CD14-positive monocyte (primary cell): ENCODE measurements at regions not wholly inside any gene's neighbourhood (a gene's known extent, or its start where the extent isn't known, plus 50 kb on each side); places are given as distances from the start of the nearest gene placed in this dataset.

Source experiments
- DNase-seq, 3 donors: peaks; one replicate each; pipeline ENCODE4 v3.0.0-alpha.2; 2011 to 2022
- H2AFZ ChIP-seq: 2 replicates; pipeline ENCODE4 v1.6.0; 2012; ENCODE audit warnings: mild to moderate bottlenecking, low read depth, low read length, inconsistent platforms; ENCODE audit not compliant: insufficient read depth, poor library complexity, severe bottlenecking
- H3K27ac ChIP-seq, 2 donors: 1 replicate in 1 of 2; 2 replicates in 1 of 2; pipeline ENCODE4 v1.5.1; 2012 to 2013; ENCODE audit warnings: low read length in 2 of 2, control low read depth in 1 of 2, inconsistent platforms in 1 of 2, low read depth in 1 of 2, mild to moderate bottlenecking in 1 of 2
- H3K27me3 ChIP-seq, 2 donors: one replicate each; pipeline versions ENCODE4 v1.6.0 to v1.6.1; 2011 to 2013; ENCODE audit warnings: low read length in 2 of 2; ENCODE audit not compliant: control insufficient read depth in 2 of 2, insufficient read depth in 2 of 2
- H3K36me3 ChIP-seq, 2 donors: replicated peaks in 1 of 2; 1 replicate in 1 of 2; 2 replicates in 1 of 2; pipeline versions ENCODE4 v1.5.1 to v1.6.1; 2012 to 2013; ENCODE audit warnings: low read length in 2 of 2, control low read depth in 1 of 2, inconsistent platforms in 1 of 2, mild to moderate bottlenecking in 1 of 2; ENCODE audit not compliant: insufficient read depth in 2 of 2, control insufficient read depth in 1 of 2
- H3K4me1 ChIP-seq, 2 donors: 1 replicate in 1 of 2; 2 replicates in 1 of 2; pipeline versions ENCODE4 v1.5.1 to v1.6.1; 2012 to 2013; ENCODE audit warnings: low read length in 2 of 2, control low read depth in 1 of 2, inconsistent platforms in 1 of 2, mild to moderate bottlenecking in 1 of 2, moderate library complexity in 1 of 2; ENCODE audit not compliant: insufficient read depth in 2 of 2, control insufficient read depth in 1 of 2
- H3K4me2 ChIP-seq: replicated peaks from 2 replicates; pipeline ENCODE3; 2012; ENCODE audit warnings: low read length, moderate library complexity, mild to moderate bottlenecking; ENCODE audit not compliant: poor library complexity, severe bottlenecking; ENCODE audit errors: extremely low read depth
- H3K4me3 ChIP-seq, 3 experiments: fragments of 200-600 bp in 1 of 3; sonication (generic) in 1 of 3; replicated peaks in 1 of 3; 1 replicate in 2 of 3; 2 replicates in 1 of 3; pipeline ENCODE4 v1.5.1; 2011 to 2013; ENCODE audit warnings: low read length in 3 of 3, mild to moderate bottlenecking in 3 of 3, control low read depth in 2 of 3, low read depth in 2 of 3, inconsistent platforms in 1 of 3, moderate library complexity in 1 of 3
- H3K79me2 ChIP-seq: 2 replicates; pipeline ENCODE4 v1.6.0; 2012; ENCODE audit warnings: mild to moderate bottlenecking, control low read depth, inconsistent platforms, low read length, moderate library complexity; ENCODE audit not compliant: insufficient read depth
- H3K9ac ChIP-seq: 2 replicates; pipeline ENCODE4 v1.6.0; 2017; ENCODE audit warnings: low read length, mild to moderate bottlenecking; ENCODE audit not compliant: insufficient read depth, poor library complexity, severe bottlenecking
- H3K9me3 ChIP-seq, 2 donors: replicated peaks in 1 of 2; 1 replicate in 1 of 2; 2 replicates in 1 of 2; pipeline versions ENCODE4 v1.5.1 to v1.6.1; 2012 to 2013; ENCODE audit warnings: low read length in 2 of 2, control low read depth in 1 of 2; ENCODE audit not compliant: control insufficient read depth in 1 of 2, insufficient read depth in 1 of 2
- H4K20me1 ChIP-seq: 2 replicates; pipeline ENCODE4 v1.6.0; 2012; ENCODE audit warnings: mild to moderate bottlenecking, low read length, control low read depth, moderate library complexity; ENCODE audit not compliant: insufficient read depth
- H3K27ac Mint-ChIP-seq, 7 donors: one replicate each; pipeline ENCODE4 v1.8.0; 2020; ENCODE audit warnings: mild to moderate bottlenecking in 7 of 7, mixed read lengths in 7 of 7, moderate library complexity in 6 of 7, inconsistent platforms in 2 of 7
- H3K27me3 Mint-ChIP-seq, 3 donors: one replicate each; pipeline ENCODE4 v1.8.0; 2021 to 2022; ENCODE audit warnings: low read depth in 3 of 3, mild to moderate bottlenecking in 3 of 3, mixed read lengths in 3 of 3, moderate library complexity in 3 of 3, inconsistent platforms in 1 of 3
- H3K36me3 Mint-ChIP-seq, 2 donors: one replicate each; pipeline ENCODE4 v1.8.0; 2020; ENCODE audit warnings: mixed read lengths in 2 of 2, inconsistent platforms in 1 of 2, mild to moderate bottlenecking in 1 of 2
- H3K4me1 Mint-ChIP-seq: one replicate; pipeline ENCODE4 v1.8.0; 2020; ENCODE audit warnings: mild to moderate bottlenecking, mixed read lengths
- H3K4me3 Mint-ChIP-seq, 2 donors: one replicate each; pipeline ENCODE4 v1.8.0; 2020; ENCODE audit warnings: mild to moderate bottlenecking in 2 of 2, mixed read lengths in 2 of 2, moderate library complexity in 1 of 2
- H3K9me3 Mint-ChIP-seq, 7 donors: one replicate each; pipeline ENCODE4 v1.8.0; 2020 to 2022; ENCODE audit warnings: mixed read lengths in 7 of 7, mild to moderate bottlenecking in 6 of 7, moderate library complexity in 6 of 7, inconsistent platforms in 2 of 7
- WGBS: methylation state at CpG from one replicate; pipeline ENCODE4 v1.1.5; 2013; ENCODE audit warnings: missing lambda C conversion rate; ENCODE audit not compliant: insufficient coverage; 5-methylcytosine and 5-hydroxymethylcytosine counted together
- intact Hi-C, 2 donors: fragments of 100-400 bp; cut with micrococcal nuclease; formaldehyde crosslinking; loops; one replicate each; pipeline versions ENCODE4 v1.15.0 to v1.15.1; 2023
- TF ChIP-seq, protein P1 (sequence below): fragments of 200-600 bp; IDR thresholded peaks from one replicate; pipeline ENCODE4 v1.8.0; 2022; ENCODE audit warnings: antibody characterized with exemption, mild to moderate bottlenecking

DNA sequence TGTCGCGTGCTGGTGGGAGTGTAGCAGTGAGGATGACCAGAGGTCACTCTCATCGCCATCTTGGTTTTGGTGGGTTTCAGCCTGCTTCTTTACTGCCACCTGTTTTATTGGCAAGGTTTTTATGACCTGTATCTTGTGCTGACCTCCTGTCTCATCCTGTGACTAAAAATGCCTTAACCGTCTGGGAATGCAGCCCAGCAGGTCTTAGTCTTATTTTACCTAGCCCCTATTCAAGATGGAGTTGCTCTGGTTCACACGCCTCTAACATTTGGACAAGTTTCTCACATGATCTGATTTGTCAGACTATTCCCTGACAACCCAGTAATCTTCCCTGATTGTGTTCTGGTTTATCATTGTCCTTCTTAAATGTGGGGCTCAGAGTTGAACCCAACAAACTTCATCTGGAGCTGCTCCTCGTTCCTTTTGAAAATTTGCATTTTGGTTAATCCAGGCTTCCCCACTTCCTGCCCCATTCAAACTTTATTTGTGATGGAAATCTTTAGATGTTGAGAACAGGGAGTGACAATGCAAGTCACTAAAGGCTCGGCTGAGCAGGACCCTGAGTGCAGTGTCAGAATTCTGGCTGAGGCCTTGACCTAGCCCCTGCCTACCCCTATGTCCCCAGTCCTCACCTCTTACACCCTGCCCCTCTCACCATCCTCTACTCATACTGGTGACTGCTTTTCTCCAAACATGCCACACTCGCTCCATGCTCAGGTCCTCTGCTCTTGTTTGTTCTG lies 226.8 kb downstream of the STIM2 start:
- 87% methylated on average over 5 of the region's 8 CpGs for WGBS
- Histone ChIP-seq H3K79me2 (no peaks in the 10 kb centered on the region), H3K27ac (no peak overlapping the region), H3K36me3 (no peaks in the 10 kb centered on the region), H3K9ac (no peak overlapping the region), H3K4me3 (no peak overlapping the region), H2AFZ (no peak overlapping the region), H3K27me3 (peaks cover 29 to 54% of the 10 kb centered on the region in 2 donors), H4K20me1 (no peaks in the 10 kb centered on the region), H3K4me2 (no peak overlapping the region), H3K9me3 (no peaks in the 10 kb centered on the region), H3K4me1 (peaks cover 40 to 42% of the 10 kb centered on the region in 2 donors)
- intact Hi-C loops: no loop called here
- peaks cover 0 to 7% (median 2%) of the 10 kb centered on the region in 7 donors for H3K9me3 Mint-ChIP-seq
- DNase-seq: no peak
- H3K4me1 Mint-ChIP-seq: peaks cover 42% of the 10 kb centered on the region
- H3K27me3 Mint-ChIP-seq: peaks cover 60 to 77% (median 60%) of the 10 kb centered on the region in 3 donors
- TF ChIP-seq, protein P1, sequence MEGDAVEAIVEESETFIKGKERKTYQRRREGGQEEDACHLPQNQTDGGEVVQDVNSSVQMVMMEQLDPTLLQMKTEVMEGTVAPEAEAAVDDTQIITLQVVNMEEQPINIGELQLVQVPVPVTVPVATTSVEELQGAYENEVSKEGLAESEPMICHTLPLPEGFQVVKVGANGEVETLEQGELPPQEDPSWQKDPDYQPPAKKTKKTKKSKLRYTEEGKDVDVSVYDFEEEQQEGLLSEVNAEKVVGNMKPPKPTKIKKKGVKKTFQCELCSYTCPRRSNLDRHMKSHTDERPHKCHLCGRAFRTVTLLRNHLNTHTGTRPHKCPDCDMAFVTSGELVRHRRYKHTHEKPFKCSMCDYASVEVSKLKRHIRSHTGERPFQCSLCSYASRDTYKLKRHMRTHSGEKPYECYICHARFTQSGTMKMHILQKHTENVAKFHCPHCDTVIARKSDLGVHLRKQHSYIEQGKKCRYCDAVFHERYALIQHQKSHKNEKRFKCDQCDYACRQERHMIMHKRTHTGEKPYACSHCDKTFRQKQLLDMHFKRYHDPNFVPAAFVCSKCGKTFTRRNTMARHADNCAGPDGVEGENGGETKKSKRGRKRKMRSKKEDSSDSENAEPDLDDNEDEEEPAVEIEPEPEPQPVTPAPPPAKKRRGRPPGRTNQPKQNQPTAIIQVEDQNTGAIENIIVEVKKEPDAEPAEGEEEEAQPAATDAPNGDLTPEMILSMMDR: no peak
- H3K4me3 Mint-ChIP-seq: peak overlapping the region in 1 of 2 donors; percentile 50
- peak overlapping the region in 2 of 7 donors; percentile 6 to 78 for H3K27ac Mint-ChIP-seq
- H3K36me3 Mint-ChIP-seq: peaks cover 0 to 4% of the 10 kb centered on the region in 2 donors

DNA sequence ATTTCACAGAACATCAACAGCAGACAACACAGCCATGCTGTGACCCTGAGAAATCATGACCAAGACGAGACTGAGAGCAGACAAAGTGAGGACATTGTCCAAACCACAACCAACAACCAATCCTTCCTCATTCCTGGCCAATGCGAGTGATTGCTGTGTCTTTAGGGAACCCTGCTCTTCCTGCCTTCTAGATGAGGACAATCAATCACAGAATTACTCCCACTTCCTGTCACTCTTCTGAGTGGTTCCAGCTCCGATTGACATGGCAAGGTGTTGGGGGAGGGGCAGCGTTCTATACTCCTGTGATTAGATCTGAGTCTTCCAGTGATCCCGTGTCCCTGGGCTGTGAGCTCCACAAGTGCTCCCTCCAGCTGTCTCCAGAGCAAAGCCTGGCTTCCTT lies 227.8 kb downstream of the STIM2 start:
- Histone ChIP-seq H3K9ac (no peak overlapping the region), H2AFZ (no peak overlapping the region), H3K27ac (no peak overlapping the region), H4K20me1 (no peaks in the 10 kb centered on the region), H3K9me3 (no peaks in the 10 kb centered on the region), H3K4me1 (peaks cover 30 to 32% of the 10 kb centered on the region in 2 donors), H3K4me3 (no peak overlapping the region), H3K4me2 (peak overlapping the region; percentile 33), H3K27me3 (peaks cover 29 to 58% of the 10 kb centered on the region in 2 donors), H3K79me2 (no peaks in the 10 kb centered on the region), H3K36me3 (no peaks in the 10 kb centered on the region)
- TF ChIP-seq, protein P1: no peak
- 0% methylated on average over 3 of the region's 5 CpGs for WGBS
- Mint-ChIP-seq H3K27ac (peak overlapping the region in 4 of 7 donors; percentile 8 to 51 (median 26)), H3K4me1 (peaks cover 32% of the 10 kb centered on the region), H3K9me3 (peaks cover 0 to 3% (median 0%) of the 10 kb centered on the region in 7 donors), H3K4me3 (peak overlapping the region; percentile 2 to 52), H3K27me3 (peaks cover 60 to 83% (median 61%) of the 10 kb centered on the region in 3 donors), H3K36me3 (peaks cover 0 to 4% of the 10 kb centered on the region in 2 donors)
- peak; percentile 57 to 59 (median 58) for DNase-seq
- intact Hi-C loops: no loop called here
